HG02970 (cell line): ENCODE measurements at regions not wholly inside any gene's neighbourhood (a gene's known extent, or its start where the extent isn't known, plus 50 kb on each side); places are given as distances from the start of the nearest gene placed in this dataset.

Source experiments
- ATAC-seq: cut with Tn5 transposase; IDR thresholded peaks from one replicate; pipeline ENCODE4 v1.9.1; 2021; ENCODE audit warnings: mild to moderate bottlenecking, moderate library complexity, moderate number of reproducible peaks; ENCODE audit not compliant: unreplicated experiment, low FRiP score

- no peak for ATAC-seq
Measured at GRCh38 chr4:58723954-58724353, 1613.8 kb upstream of the IGFBP7 start.

GRCh38 chr4:58711039-58711438 is 1600.9 kb upstream of the IGFBP7 start:
- ATAC-seq: no peak

GRCh38 chr4:58688568-58688967 is 1578.4 kb upstream of the IGFBP7 start:
- ATAC-seq: no peak

- ATAC-seq: no peak
Measured at GRCh38 chr4:58679886-58680285, 1569.7 kb upstream of the IGFBP7 start.

- ATAC-seq: no peak
Measured at GRCh38 chr4:58679051-58679450, 1568.9 kb upstream of the IGFBP7 start.

- ATAC-seq: no peak
Measured at GRCh38 chr4:58669783-58670182, 1559.6 kb upstream of the IGFBP7 start.

- ATAC-seq: no peak
Measured at GRCh38 chr4:58665649-58666048, 1555.5 kb upstream of the IGFBP7 start.

GRCh38 chr4:58658701-58659100 is 1548.5 kb upstream of the IGFBP7 start:
- no peak for ATAC-seq

- no peak for ATAC-seq
Measured at GRCh38 chr4:58653251-58653650, 1543.1 kb upstream of the IGFBP7 start.

- ATAC-seq: no peak
Measured at GRCh38 chr4:58649226-58649625, 1539.0 kb upstream of the IGFBP7 start.

GRCh38 chr4:58646126-58646525 is 1535.9 kb upstream of the IGFBP7 start:
- ATAC-seq: no peak

GRCh38 chr4:58644549-58644948 is 1534.4 kb upstream of the IGFBP7 start:
- no peak for ATAC-seq

GRCh38 chr4:58636381-58636780 is 1526.2 kb upstream of the IGFBP7 start:
- ATAC-seq: no peak

- no peak for ATAC-seq
Measured at GRCh38 chr4:58617226-58617625, 1507.0 kb upstream of the IGFBP7 start.

GRCh38 chr4:58611012-58611411 is 1500.8 kb upstream of the IGFBP7 start:
- ATAC-seq: no peak

- no peak for ATAC-seq
Measured at GRCh38 chr4:58606303-58606702, 1496.1 kb upstream of the IGFBP7 start.

- no peak for ATAC-seq
Measured at GRCh38 chr4:58603951-58604350, 1493.8 kb upstream of the IGFBP7 start.

GRCh38 chr4:58602731-58603359 is 1492.7 kb upstream of the IGFBP7 start:
- ATAC-seq: no peak

GRCh38 chr4:58602022-58602421 is 1491.8 kb upstream of the IGFBP7 start:
- no peak for ATAC-seq

GRCh38 chr4:58600290-58600689 is 1490.1 kb upstream of the IGFBP7 start:
- ATAC-seq: no peak

- no peak for ATAC-seq
Measured at GRCh38 chr4:58590722-58591121, 1480.5 kb upstream of the IGFBP7 start.

- no peak for ATAC-seq
Measured at GRCh38 chr4:58587856-58588255, 1477.7 kb upstream of the IGFBP7 start.

GRCh38 chr4:58566260-58566659 is 1456.1 kb upstream of the IGFBP7 start:
- no peak for ATAC-seq
